ENCODE measurements at regions not wholly inside any gene's neighbourhood (a gene's known extent, or its start where the extent isn't known, plus 50 kb on each side); places are given as distances from the start of the nearest gene placed in this dataset.

DNA sequence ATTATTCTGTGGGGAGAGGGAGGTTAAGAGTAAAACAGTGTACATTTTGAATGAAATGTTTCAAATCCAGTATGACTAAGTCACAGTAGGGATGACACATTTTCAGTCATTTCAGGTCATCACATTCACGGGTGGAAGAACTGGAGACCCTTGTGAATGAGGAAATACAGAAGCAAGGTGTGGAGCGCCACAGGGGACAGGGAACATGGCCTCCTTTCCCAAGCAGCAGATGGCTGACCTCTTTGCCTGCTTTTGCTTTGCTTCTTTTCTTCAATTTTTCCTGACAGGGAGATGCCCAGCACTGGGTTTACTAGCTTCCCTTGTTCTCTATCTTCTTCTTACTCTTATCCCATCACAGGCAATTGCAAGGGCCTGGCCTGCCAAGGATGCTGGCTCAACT lies 278.9 kb upstream of the DLGAP1 start (continued):
- TF ChIP-seq, protein P1, sequence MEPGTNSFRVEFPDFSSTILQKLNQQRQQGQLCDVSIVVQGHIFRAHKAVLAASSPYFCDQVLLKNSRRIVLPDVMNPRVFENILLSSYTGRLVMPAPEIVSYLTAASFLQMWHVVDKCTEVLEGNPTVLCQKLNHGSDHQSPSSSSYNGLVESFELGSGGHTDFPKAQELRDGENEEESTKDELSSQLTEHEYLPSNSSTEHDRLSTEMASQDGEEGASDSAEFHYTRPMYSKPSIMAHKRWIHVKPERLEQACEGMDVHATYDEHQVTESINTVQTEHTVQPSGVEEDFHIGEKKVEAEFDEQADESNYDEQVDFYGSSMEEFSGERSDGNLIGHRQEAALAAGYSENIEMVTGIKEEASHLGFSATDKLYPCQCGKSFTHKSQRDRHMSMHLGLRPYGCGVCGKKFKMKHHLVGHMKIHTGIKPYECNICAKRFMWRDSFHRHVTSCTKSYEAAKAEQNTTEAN (CRISPR knock-in tag; IDR thresholded peaks at IDR 0.05) = no peak
- TF ChIP-seq RBM39 (optimal IDR thresholded peaks at IDR 0.05; ENCODE audit: low read depth, low read length) (no peak), RFX5 (IDR thresholded peaks at IDR 0.05; ENCODE audit: low read depth, low read length) (no peak), KDM1A (IDR thresholded peaks at IDR 0.05) (no peak), BDP1 (IDR thresholded peaks at IDR 0.05; ENCODE audit: insufficient read depth, insufficient read length) (no peak), TEAD1 (CRISPR knock-in tag; IDR thresholded peaks at IDR 0.05) (no peak), ADNP (tag; IDR thresholded peaks at IDR 0.05) (no peak), WHSC1 (IDR thresholded peaks at IDR 0.05; ENCODE audit: low read length) (no peak)
- TF ChIP-seq, protein P2, sequence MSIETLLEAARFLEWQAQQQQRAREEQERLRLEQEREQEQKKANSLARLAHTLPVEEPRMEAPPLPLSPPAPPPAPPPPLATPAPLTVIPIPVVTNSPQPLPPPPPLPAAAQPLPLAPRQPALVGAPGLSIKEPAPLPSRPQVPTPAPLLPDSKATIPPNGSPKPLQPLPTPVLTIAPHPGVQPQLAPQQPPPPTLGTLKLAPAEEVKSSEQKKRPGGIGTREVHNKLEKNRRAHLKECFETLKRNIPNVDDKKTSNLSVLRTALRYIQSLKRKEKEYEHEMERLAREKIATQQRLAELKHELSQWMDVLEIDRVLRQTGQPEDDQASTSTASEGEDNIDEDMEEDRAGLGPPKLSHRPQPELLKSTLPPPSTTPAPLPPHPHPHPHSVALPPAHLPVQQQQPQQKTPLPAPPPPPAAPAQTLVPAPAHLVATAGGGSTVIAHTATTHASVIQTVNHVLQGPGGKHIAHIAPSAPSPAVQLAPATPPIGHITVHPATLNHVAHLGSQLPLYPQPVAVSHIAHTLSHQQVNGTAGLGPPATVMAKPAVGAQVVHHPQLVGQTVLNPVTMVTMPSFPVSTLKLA (conservative IDR thresholded peaks at IDR 0.05) = no peak
- TF ChIP-seq, protein P3, sequence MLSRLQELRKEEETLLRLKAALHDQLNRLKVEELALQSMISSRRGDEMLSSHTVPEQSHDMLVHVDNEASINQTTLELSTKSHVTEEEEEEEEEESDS (CRISPR knock-in tag; IDR thresholded peaks at IDR 0.05) = no peak
- TF ChIP-seq, protein P4, sequence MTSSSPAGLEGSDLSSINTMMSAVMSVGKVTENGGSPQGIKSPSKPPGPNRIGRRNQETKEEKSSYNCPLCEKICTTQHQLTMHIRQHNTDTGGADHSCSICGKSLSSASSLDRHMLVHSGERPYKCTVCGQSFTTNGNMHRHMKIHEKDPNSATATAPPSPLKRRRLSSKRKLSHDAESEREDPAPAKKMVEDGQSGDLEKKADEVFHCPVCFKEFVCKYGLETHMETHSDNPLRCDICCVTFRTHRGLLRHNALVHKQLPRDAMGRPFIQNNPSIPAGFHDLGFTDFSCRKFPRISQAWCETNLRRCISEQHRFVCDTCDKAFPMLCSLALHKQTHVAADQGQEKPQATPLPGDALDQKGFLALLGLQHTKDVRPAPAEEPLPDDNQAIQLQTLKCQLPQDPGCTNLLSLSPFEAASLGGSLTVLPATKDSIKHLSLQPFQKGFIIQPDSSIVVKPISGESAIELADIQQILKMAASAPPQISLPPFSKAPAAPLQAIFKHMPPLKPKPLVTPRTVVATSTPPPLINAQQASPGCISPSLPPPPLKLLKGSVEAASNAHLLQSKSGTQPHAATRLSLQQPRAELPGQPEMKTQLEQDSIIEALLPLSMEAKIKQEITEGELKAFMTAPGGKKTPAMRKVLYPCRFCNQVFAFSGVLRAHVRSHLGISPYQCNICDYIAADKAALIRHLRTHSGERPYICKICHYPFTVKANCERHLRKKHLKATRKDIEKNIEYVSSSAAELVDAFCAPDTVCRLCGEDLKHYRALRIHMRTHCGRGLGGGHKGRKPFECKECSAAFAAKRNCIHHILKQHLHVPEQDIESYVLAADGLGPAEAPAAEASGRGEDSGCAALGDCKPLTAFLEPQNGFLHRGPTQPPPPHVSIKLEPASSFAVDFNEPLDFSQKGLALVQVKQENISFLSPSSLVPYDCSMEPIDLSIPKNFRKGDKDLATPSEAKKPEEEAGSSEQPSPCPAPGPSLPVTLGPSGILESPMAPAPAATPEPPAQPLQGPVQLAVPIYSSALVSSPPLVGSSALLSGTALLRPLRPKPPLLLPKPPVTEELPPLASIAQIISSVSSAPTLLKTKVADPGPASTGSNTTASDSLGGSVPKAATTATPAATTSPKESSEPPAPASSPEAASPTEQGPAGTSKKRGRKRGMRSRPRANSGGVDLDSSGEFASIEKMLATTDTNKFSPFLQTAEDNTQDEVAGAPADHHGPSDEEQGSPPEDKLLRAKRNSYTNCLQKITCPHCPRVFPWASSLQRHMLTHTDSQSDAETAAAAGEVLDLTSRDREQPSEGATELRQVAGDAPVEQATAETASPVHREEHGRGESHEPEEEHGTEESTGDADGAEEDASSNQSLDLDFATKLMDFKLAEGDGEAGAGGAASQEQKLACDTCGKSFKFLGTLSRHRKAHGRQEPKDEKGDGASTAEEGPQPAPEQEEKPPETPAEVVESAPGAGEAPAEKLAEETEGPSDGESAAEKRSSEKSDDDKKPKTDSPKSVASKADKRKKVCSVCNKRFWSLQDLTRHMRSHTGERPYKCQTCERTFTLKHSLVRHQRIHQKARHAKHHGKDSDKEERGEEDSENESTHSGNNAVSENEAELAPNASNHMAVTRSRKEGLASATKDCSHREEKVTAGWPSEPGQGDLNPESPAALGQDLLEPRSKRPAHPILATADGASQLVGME (CRISPR knock-in tag; IDR thresholded peaks at IDR 0.05) = no peak
